Lung microvascular endothelial cell (primary cell): ENCODE measurements at regions not wholly inside any gene's neighbourhood (a gene's known extent, or its start where the extent isn't known, plus 50 kb on each side); places are given as distances from the start of the nearest gene placed in this dataset.

Source experiments
- DNase-seq, 2 donors: peaks; one replicate each; pipeline versions ENCODE4 v3.0.0 to v3.0.0-alpha.2; 2010; ENCODE audit warnings: low read depth in 2 of 2

GRCh38 chr2:104755026-104755878 lies 98.7 kb upstream of the POU3F3 start:
- no peak for DNase-seq

DNA sequence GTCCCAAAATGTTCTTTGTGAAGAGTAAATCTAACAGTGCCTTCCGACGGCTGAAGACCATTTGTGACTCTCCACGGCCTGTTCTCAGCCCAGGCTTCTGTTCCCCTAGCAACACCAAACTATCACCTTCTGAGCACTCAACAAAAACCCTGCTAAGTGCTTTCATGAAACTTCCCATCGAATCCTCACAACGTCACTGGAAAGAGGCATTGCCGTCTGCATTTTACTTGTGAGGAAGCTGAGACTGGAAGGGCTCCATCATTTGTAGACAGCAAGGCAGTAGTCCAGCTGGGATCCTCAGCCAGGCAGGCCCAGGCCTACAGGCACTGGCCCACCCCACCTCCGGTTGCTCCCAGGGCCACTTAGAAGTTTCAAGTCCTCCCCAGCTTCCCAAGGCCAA lies 97.8 kb upstream of the POU3F3 start:
- no peak for DNase-seq

DNA sequence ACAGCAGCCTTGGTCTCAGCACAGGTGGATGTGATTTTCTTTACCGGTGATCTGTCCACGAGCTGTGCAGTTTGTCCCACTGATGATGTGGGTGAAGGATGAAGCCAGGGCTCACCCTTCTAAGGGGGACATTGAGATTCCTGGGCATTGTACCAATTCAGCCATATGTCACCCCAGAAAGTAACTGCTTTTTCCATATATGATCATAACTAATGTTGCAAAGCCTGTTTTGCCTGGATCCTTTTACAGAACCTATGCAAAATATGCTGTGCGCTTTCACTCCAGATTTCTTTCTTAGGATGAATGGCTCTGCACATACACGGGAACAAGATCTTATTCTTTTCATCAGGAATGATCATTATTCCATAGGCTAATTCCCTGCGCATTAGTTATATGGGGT lies 96.9 kb upstream of the POU3F3 start:
- no peak for DNase-seq

DNA sequence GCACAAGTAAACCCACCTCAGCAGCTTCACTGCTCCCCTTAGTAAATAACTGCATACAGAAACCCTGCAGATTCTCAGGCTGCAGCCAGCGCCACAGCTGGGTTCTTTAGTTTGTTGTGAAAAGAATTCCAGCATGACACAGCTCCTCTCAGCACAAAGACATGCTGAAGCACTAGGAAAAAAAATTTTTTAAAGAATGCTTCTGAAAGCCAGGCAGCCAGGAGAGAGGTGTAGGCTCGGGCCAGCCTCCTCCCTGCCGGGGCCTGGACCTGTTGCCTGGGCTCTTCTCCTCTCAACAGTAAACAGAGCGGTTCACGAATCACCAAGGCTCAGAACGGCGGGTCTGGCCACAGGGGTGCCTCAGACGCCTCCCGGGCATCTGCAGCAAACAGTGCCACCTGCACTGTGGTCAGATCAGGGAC lies 95.7 kb upstream of the POU3F3 start:
- no peak for DNase-seq

GRCh38 chr2:104762031-104762430 lies 91.9 kb upstream of the POU3F3 start:
- no peak for DNase-seq

DNA sequence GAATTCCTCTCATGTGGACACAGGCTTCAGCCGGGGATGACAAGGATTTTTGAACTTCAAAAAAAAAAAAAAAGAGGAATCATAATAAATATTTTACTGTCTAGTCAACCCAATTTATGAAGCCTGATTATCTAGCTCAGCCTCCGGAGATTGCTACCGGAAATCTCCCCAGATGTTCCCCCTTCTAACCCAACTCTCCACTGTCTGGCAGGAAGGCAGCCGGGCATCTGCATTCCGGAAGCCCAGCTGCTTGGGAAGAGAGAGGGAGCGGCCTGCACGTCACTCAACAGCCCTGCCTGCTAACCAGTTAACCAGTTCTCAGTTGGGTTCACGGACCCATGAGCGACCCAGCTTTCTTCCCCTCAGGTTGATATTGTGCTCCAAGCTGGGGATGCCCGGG lies 87.2 kb upstream of the POU3F3 start:
- no peak for DNase-seq

DNA sequence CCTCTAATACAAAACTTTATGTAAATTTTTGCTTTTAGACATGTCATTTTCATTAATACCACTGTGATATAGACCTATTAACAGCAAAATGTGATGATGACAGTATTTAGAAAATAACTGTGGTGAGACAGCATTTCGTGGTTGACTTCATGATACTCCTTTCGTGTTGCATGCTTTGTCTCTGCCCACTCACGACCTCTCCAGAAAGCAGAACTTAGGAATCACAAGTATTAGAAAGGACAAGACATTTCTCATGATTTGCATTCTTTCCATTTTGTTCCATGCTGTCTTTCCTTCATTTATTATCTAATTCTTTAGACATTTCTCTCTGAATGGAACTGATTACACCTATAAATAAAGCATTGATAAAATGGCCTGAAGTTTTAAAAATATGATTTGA lies 85.2 kb upstream of the POU3F3 start:
- no peak for DNase-seq

DNA sequence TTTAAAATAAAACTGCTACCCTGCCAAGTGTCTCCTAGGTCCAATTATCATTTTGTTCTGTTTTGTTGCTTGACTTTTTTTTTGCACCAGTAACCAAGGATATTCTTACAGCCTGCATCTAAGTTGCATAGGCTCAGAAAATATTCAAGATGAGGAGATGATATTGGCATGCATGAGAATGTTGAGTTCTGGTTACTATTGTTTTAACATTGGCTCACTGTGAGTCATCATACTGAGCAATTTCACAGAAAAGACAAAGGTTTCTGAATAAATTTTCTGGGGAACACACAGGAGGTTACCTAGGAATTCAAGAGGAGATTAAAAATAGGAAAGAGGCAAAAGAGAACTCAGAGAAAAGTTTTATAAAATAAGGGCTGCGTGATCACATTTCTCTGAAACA lies 84.8 kb upstream of the POU3F3 start:
- DNase-seq: no peak

GRCh38 chr2:104772996-104773395 lies 80.9 kb upstream of the POU3F3 start:
- DNase-seq: no peak

DNA sequence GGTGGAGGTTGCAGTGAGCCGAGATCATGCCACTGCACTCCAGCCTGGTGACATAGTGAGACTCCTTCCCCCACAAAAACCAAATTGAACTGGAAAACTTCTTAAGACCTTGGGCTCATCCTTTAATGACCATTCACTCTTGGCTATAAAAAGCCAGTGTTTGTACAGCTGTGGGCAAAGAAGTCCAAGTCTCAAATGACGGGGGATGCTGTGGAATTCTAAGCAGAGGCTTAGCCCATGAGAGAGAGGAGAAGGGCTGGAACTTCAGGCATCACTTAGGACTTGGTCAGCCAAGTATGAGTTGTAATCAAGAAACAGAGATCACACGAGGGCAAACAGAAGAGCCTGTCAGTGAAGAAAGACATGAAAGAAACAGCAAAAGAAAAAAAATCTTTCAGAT lies 79.3 kb upstream of the POU3F3 start:
- DNase-seq: no peak

GRCh38 chr2:104777721-104778120 lies 76.2 kb upstream of the POU3F3 start:
- DNase-seq: no peak

DNA sequence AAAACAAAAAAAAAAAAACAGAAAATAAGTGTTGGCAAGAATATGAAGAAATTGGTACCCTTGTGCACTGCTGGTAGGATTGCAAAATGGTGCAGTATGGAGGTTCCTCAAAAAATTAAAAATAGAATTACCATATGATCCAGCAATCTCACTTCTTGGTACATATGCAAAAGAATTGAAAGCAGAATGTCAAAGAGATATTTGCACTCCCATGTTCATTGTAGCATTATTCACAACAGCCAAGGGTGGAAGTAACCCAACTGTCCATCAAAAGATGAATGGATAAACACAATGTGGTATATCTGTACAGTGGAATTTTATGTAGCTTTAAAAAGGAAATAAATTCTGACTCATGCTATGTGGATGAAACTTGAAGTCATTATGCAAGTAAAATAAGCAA lies 72.8 kb upstream of the POU3F3 start:
- DNase-seq: no peak

GRCh38 chr2:104784264-104784663 lies 69.7 kb upstream of the POU3F3 start:
- no peak for DNase-seq

- DNase-seq: no peak
These were observed 67.7 kb upstream of the POU3F3 start for GRCh38 chr2:104786204-104786603.

- no peak for DNase-seq
These were observed 67.1 kb upstream of the POU3F3 start for GRCh38 chr2:104786821-104787220.

- DNase-seq: no peak
These were observed 66.4 kb upstream of the POU3F3 start for GRCh38 chr2:104787298-104788065.

DNA sequence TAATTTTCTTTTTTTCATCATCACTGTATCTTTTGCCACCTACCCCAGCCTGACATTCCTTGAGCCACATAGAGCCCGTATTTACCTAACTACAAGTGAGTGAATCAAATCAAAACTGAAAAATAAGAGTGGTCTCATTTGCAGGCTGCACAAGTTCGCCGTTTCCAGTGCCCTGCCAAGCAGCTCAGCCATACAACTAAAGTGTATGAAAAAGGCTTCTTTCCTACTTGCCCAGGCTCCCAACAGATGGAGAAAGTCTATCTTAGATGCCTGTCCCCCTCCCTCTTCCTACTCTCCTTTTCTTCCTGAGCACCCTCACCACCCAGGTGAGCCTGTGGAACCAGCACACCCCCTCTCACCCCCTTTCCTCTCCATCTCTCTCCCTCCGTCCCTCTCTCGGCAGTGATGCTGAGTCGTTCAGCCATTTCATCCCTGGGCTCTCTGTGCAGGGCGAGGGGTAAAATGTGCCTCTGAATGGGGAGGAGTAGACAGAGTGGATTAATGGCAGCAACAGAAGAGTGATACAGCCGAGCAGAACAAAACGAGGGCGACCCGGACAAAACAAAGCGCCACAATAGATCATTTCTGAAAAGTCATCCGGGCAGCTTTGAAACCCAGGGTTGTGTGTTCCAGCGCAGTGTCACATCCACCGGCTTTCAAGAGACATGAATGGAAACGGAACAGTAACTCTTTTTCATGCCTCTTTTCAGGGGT lies 65.0 kb upstream of the POU3F3 start:
- DNase-seq: no peak

DNA sequence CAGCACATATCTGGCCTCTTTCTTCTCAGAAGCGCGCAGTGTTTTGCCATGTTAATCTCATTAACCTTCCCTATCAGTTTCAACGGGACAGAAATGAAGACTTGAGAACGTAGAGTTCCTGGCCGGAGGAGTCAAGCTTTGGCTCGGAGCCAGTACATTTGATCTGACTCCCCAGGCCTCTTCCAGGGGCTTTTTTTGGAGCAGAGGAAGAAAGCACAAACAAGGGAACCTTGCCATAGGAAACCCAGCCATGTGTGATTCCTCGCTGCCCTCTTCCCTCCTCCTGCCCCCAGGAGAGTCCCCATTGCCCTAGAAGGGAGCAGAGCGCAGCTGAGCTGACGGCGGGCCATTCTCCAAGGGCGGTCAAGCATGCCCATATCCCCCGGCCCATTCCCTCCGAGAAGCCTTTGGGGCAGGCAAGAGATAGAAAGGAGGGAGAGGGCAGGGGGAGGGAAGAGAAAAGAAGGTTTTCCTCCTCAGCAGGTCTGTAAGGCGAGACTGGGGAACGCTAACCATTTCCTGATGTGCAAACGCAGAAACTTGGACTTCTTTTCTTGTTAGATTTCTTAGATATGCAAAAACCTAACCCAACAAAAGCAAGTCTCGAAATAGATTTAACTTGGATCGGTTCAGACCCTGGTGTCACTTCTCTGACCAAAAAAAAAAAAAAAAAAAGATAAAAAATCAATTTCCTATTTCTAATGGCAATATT lies 63.7 kb upstream of the POU3F3 start:
- no peak for DNase-seq

DNA sequence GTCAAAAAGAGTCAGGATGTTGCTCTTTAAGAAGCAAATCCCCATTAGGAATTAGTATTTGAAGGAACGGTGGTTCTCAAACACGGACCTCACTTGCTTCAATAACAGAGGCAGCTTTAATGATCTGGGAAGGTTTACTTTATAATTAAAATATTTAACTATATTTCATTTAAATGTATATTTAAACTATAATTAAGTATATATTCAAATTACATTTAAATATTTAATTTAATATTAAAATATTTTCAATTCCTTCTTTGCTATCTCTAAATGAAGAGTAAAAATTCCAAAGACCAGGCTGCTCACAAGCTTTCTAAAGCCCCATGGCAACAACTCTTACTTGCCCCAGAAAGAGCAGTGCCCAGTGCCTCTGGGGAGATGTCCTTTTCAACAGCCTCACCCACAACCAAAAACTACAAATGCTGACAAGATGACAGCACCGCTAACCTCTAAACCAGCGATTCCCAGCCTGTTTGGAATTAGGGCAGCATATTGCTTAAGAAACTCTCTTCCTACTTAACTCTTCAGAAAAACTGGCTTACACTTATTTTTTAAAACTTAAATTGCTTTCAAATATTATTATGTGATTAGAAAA lies 62.9 kb upstream of the POU3F3 start:
- no peak for DNase-seq

- DNase-seq: no peak
These were observed 59.9 kb upstream of the POU3F3 start for GRCh38 chr2:104793966-104794365.

DNA sequence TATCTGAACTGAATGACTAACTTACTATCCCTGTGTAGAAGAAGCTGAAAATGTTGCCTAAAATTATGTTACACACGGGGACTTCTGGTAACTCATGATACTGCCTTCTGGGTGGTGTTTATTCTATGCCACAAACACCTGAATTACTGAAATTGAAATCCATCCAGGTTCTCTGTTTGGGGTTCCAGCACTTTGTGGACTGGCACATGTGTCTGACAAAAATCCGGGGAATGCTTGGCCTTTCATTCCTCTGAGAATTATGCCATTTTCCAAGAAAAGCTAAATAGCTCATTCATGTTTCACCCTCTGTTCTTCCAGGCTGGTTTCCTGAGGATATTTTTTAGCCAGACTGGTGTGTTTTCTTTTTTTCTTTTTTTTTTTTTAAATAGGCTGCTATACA lies 59.5 kb upstream of the POU3F3 start:
- no peak for DNase-seq
